ENCODE measurements at regions not wholly inside any gene's neighbourhood (a gene's known extent, or its start where the extent isn't known, plus 50 kb on each side); places are given as distances from the start of the nearest gene placed in this dataset.

DNA sequence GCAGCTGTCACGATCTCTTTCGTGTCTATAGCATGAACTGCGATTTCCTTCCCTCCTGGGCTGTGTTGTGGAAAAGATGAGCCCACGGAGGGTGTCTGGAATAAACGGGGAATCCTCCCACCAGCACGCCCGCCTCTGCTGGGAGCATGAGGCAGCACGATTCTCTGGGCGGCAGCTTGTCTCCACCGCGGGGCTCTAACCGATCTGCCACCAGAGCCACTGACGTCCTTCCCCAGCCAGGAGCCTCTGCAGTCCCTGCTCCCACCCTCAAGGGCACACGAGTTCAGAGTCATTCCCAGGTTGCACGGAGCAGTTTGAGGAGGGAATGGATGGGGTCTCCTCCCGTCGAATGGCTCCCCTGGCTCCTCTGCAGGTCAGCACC is 197.6 kb downstream of the DLL1 start:
- Histone ChIP-seq H3K23ac (ENCODE audit: low read depth, low read length, poor library complexity) (peak overlapping the region; percentile 35), H3K4me1 (ENCODE audit: control insufficient read depth in 2 of 2, insufficient read depth in 1 of 2, low read depth in 1 of 2, low read length in 2 of 2) (peaks cover 0 to 18% of the 10 kb centered on the region in 2 donors), H2BK12ac (ENCODE audit: low read length) (no peak overlapping the region), H3K79me1 (ENCODE audit: low read depth, low read length) (no peaks in the 10 kb centered on the region), H3K18ac (ENCODE audit: low read length) (peak overlapping the region; percentile 81), H3K36me3 (replicated peaks in 1 of 2; ENCODE audit: control insufficient read depth in 2 of 2, insufficient read depth in 2 of 2, low read length in 2 of 2) (no peaks in the 10 kb centered on the region), H3K4ac (ENCODE audit: low read length) (no peak overlapping the region), H4K8ac (ENCODE audit: low read depth, low read length) (no peak overlapping the region), H2AFZ (ENCODE audit: low read length) (no peak overlapping the region), H3K4me2 (ENCODE audit: insufficient read depth, low read length, poor library complexity, severe bottlenecking) (no peak overlapping the region), H3K27me3 (ENCODE audit: control insufficient read depth in 3 of 3, insufficient read depth in 3 of 3, low read depth in 1 of 3, low read length in 3 of 3) (peaks cover 0 to 2% (median 0%) of the 10 kb centered on the region in 3 experiments), H3K14ac (ENCODE audit: low read length) (no peak overlapping the region), H2BK5ac (ENCODE audit: low read length) (peak overlapping the region; percentile 67), H2BK15ac (ENCODE audit: low read length) (peak overlapping the region; percentile 79), H3K4me3 (ENCODE audit: low read length in 2 of 2) (no peak overlapping the region), H2BK120ac (ENCODE audit: low read depth, low read length) (peak overlapping the region; percentile 64), H3K9ac (ENCODE audit: low read depth, low read length, poor library complexity) (no peak overlapping the region), H2AK5ac (ENCODE audit: low read depth, low read length) (peak overlapping the region; percentile 86), H3K27ac (replicated peaks; ENCODE audit: low read length) (no peak overlapping the region), H3K9me3 (replicated peaks in 1 of 2; ENCODE audit: control insufficient read depth in 2 of 2, insufficient read depth in 1 of 2, low read depth in 1 of 2, low read length in 2 of 2) (no peaks in the 10 kb centered on the region), H4K91ac (ENCODE audit: low read depth, low read length, poor library complexity) (no peak overlapping the region)
- DNase-seq (ENCODE audit: low spot score) = no peak
- WGBS, 2 donors (ENCODE audit: extremely low coverage in 2 of 2, insufficient read length in 2 of 2, insufficient replicate concordance in 1 of 2) = no CpG with 5 or more reads among the region's 17 CpGs

DNA sequence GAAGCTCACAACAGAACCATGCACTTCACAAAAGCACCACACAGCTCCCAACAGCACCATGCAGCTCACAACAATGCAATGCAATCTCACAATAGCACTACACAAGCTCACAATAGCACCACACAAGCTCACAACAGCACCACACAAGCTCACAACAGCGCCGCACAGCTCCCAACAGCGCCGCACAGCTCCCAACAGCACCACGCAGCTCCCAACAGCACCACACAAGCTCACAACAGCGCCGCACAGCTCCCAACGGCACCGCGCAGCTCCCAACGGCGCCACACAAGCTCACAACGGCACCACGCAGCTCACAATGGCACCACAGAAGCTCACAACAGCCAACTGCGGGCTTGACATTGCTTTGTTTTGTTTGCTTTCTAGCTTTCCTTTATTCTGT is 198.1 kb downstream of the DLL1 start:
- no peak overlapping the region for H4K8ac ChIP-seq (ENCODE audit: low read depth, low read length)
- peak overlapping the region; percentile 60 for H3K14ac ChIP-seq (ENCODE audit: low read length)
- H3K4me2 ChIP-seq (ENCODE audit: insufficient read depth, low read length, poor library complexity, severe bottlenecking) = no peak overlapping the region
- peaks cover 0 to 18% of the 10 kb centered on the region in 2 donors for H3K4me1 ChIP-seq (ENCODE audit: control insufficient read depth in 2 of 2, insufficient read depth in 1 of 2, low read depth in 1 of 2, low read length in 2 of 2)
- H2BK120ac ChIP-seq (ENCODE audit: low read depth, low read length) = no peak overlapping the region
- H3K27ac ChIP-seq (replicated peaks; ENCODE audit: low read length) = no peak overlapping the region
- H4K91ac ChIP-seq (ENCODE audit: low read depth, low read length, poor library complexity) = no peak overlapping the region
- H3K23ac ChIP-seq (ENCODE audit: low read depth, low read length, poor library complexity) = peak overlapping the region; percentile 2
- H2AFZ ChIP-seq (ENCODE audit: low read length) = no peak overlapping the region
- H3K9me3 ChIP-seq (replicated peaks in 1 of 2; ENCODE audit: control insufficient read depth in 2 of 2, insufficient read depth in 1 of 2, low read depth in 1 of 2, low read length in 2 of 2) = no peaks in the 10 kb centered on the region
- H2AK5ac ChIP-seq (ENCODE audit: low read depth, low read length) = peak overlapping the region; percentile 86
- no CpG with 5 or more reads among the region's 15 CpGs for WGBS, 2 donors (ENCODE audit: extremely low coverage in 2 of 2, insufficient read length in 2 of 2, insufficient replicate concordance in 1 of 2)
- peak overlapping the region; percentile 68 for H3K9ac ChIP-seq (ENCODE audit: low read depth, low read length, poor library complexity)
- H3K18ac ChIP-seq (ENCODE audit: low read length) = peak overlapping the region; percentile 53
- H2BK5ac ChIP-seq (ENCODE audit: low read length) = peak overlapping the region; percentile 26
- H2BK15ac ChIP-seq (ENCODE audit: low read length) = peak overlapping the region; percentile 79
- H3K4me3 ChIP-seq (ENCODE audit: low read length in 2 of 2) = peak overlapping the region in 1 of 2 donors; percentile 65
- no peaks in the 10 kb centered on the region for H3K36me3 ChIP-seq (replicated peaks in 1 of 2; ENCODE audit: control insufficient read depth in 2 of 2, insufficient read depth in 2 of 2, low read length in 2 of 2)
- peak overlapping the region; percentile 93 for H2BK12ac ChIP-seq (ENCODE audit: low read length)
- peaks cover 0 to 2% (median 0%) of the 10 kb centered on the region in 3 experiments for H3K27me3 ChIP-seq (ENCODE audit: control insufficient read depth in 3 of 3, insufficient read depth in 3 of 3, low read depth in 1 of 3, low read length in 3 of 3)
- no peaks in the 10 kb centered on the region for H3K79me1 ChIP-seq (ENCODE audit: low read depth, low read length)
- H3K4ac ChIP-seq (ENCODE audit: low read length) = no peak overlapping the region
- DNase-seq (ENCODE audit: low spot score) = no peak

DNA sequence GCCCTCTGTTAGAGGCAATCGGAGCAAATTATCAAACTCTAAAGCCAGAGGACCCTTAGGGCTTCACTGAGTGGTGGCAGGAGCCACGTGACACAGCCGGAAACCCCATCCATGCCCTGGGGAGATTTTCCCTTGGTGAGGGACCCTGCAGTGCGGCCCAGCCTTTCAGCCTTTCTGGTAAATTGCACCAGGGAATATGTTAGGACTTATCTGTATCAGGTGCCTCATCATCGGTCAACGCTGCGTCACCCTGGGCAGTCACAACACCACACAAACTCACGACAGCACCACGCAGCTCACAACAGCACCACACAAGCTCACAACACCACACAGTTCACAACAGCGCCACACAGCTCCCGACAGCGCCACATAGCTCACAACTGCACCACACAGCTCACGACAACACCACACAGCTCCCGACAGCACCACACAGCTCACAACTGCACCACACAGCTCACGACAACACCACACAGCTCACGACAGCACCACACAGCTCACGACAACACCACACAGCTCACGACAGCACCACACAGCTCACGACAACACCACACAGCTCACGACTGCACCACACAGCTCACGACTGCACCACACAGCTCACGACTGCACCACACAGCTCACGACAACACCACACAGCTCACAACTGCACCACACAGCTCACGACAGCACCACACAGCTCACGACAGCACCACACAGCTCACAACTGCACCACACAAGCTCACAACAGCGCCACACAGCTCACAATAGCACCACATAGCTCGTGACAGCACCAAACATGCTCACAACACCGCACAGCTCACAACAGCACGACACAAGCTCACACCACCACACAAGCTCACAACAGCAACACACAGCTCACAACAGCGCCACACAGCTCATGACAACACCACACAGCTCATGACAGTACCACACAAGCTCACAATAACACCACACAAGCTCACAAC is 199.0 kb downstream of the DLL1 start:
- Histone ChIP-seq H3K79me1 (ENCODE audit: low read depth, low read length) (no peaks in the 10 kb centered on the region), H3K27ac (replicated peaks; ENCODE audit: low read length) (no peak overlapping the region), H3K4me3 (ENCODE audit: low read length in 2 of 2) (peak overlapping the region in 1 of 2 donors; percentile 65), H2BK15ac (ENCODE audit: low read length) (peak overlapping the region; percentile 79), H3K27me3 (ENCODE audit: control insufficient read depth in 3 of 3, insufficient read depth in 3 of 3, low read depth in 1 of 3, low read length in 3 of 3) (no peaks in the 10 kb centered on the region), H4K91ac (ENCODE audit: low read depth, low read length, poor library complexity) (peak overlapping the region; percentile 80), H3K23ac (ENCODE audit: low read depth, low read length, poor library complexity) (peak overlapping the region; percentile 20), H4K8ac (ENCODE audit: low read depth, low read length) (peak overlapping the region; percentile 85), H2AK5ac (ENCODE audit: low read depth, low read length) (peak overlapping the region; percentile 86), H3K4ac (ENCODE audit: low read length) (peak overlapping the region; percentile 19), H2BK120ac (ENCODE audit: low read depth, low read length) (no peak overlapping the region), H3K14ac (ENCODE audit: low read length) (peak overlapping the region; percentile 60), H2BK5ac (ENCODE audit: low read length) (peak overlapping the region; percentile 26), H3K4me1 (ENCODE audit: control insufficient read depth in 2 of 2, insufficient read depth in 1 of 2, low read depth in 1 of 2, low read length in 2 of 2) (peaks cover 0 to 11% of the 10 kb centered on the region in 2 donors), H3K9ac (ENCODE audit: low read depth, low read length, poor library complexity) (peak overlapping the region; percentile 68), H3K18ac (ENCODE audit: low read length) (peak overlapping the region; percentile 84), H3K9me3 (replicated peaks in 1 of 2; ENCODE audit: control insufficient read depth in 2 of 2, insufficient read depth in 1 of 2, low read depth in 1 of 2, low read length in 2 of 2) (no peaks in the 10 kb centered on the region), H3K4me2 (ENCODE audit: insufficient read depth, low read length, poor library complexity, severe bottlenecking) (no peak overlapping the region), H2AFZ (ENCODE audit: low read length) (no peak overlapping the region), H2BK12ac (ENCODE audit: low read length) (peak overlapping the region; percentile 98), H3K36me3 (replicated peaks in 1 of 2; ENCODE audit: control insufficient read depth in 2 of 2, insufficient read depth in 2 of 2, low read length in 2 of 2) (no peaks in the 10 kb centered on the region)
- no peak for DNase-seq (ENCODE audit: low spot score)
- WGBS, 2 donors (ENCODE audit: extremely low coverage in 2 of 2, insufficient read length in 2 of 2, insufficient replicate concordance in 1 of 2) = no CpG with 5 or more reads among the region's 30 CpGs

DNA sequence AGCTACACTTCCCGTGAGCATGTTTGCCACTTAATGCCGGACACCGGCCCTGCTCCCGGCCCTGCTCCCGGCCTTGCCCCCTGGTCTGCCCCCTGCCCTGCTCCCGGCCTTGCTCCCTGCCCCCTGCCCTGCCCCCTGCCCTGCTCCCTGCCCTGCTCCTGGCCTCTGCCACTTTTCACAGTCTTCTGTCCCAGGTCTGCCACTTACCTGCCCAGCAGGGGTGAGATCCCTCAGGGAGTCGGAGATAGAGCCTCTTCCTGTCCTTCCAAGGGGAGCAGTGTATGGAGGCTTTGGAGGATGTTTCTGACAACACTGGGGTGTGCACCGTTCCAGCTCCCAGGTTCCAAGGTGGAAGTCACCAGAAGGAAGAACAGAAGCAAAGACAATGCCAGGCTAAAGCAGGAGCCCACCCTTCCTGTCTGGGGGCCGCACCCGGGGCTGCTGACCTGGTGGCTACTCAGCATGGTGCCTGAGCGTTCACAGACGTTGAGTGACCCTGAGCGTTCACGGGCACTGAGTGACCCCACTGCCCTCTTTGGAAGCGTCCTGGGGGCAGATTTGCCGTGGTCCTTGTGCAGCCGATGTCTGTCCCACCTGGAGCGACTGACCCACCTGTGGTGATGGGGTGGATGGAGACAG is 199.8 kb downstream of the DLL1 start:
- Histone ChIP-seq H2BK120ac (ENCODE audit: low read depth, low read length) (no peak overlapping the region), H3K4me2 (ENCODE audit: insufficient read depth, low read length, poor library complexity, severe bottlenecking) (no peak overlapping the region), H4K8ac (ENCODE audit: low read depth, low read length) (no peak overlapping the region), H2BK12ac (ENCODE audit: low read length) (peak overlapping the region; percentile 17), H3K14ac (ENCODE audit: low read length) (peak overlapping the region; percentile 27), H2BK5ac (ENCODE audit: low read length) (no peak overlapping the region), H3K18ac (ENCODE audit: low read length) (peak overlapping the region; percentile 84), H3K9ac (ENCODE audit: low read depth, low read length, poor library complexity) (peak overlapping the region; percentile 63), H3K9me3 (replicated peaks in 1 of 2; ENCODE audit: control insufficient read depth in 2 of 2, insufficient read depth in 1 of 2, low read depth in 1 of 2, low read length in 2 of 2) (no peaks in the 10 kb centered on the region), H3K4me3 (ENCODE audit: low read length in 2 of 2) (no peak overlapping the region), H2AFZ (ENCODE audit: low read length) (no peak overlapping the region), H3K79me1 (ENCODE audit: low read depth, low read length) (no peaks in the 10 kb centered on the region), H3K23ac (ENCODE audit: low read depth, low read length, poor library complexity) (no peak overlapping the region), H3K4me1 (ENCODE audit: control insufficient read depth in 2 of 2, insufficient read depth in 1 of 2, low read depth in 1 of 2, low read length in 2 of 2) (peaks cover 0 to 5% of the 10 kb centered on the region in 2 donors), H3K27me3 (ENCODE audit: control insufficient read depth in 3 of 3, insufficient read depth in 3 of 3, low read depth in 1 of 3, low read length in 3 of 3) (no peaks in the 10 kb centered on the region), H4K91ac (ENCODE audit: low read depth, low read length, poor library complexity) (no peak overlapping the region), H3K36me3 (replicated peaks in 1 of 2; ENCODE audit: control insufficient read depth in 2 of 2, insufficient read depth in 2 of 2, low read length in 2 of 2) (no peaks in the 10 kb centered on the region), H3K4ac (ENCODE audit: low read length) (no peak overlapping the region), H2AK5ac (ENCODE audit: low read depth, low read length) (peak overlapping the region; percentile 0), H2BK15ac (ENCODE audit: low read length) (peak overlapping the region; percentile 73), H3K27ac (replicated peaks; ENCODE audit: low read length) (no peak overlapping the region)
- no peak for DNase-seq (ENCODE audit: low spot score)
- no CpG with 5 or more reads among the region's 18 CpGs for WGBS, 2 donors (ENCODE audit: extremely low coverage in 2 of 2, insufficient read length in 2 of 2, insufficient replicate concordance in 1 of 2)
